GM19452 (cell line): ENCODE measurements at regions not wholly inside any gene's neighbourhood (a gene's known extent, or its start where the extent isn't known, plus 50 kb on each side); places are given as distances from the start of the nearest gene placed in this dataset.

Experiments used
- ATAC-seq: cut with Tn5 transposase; IDR thresholded peaks from one replicate; pipeline ENCODE4 v1.9.1; 2021; ENCODE audit not compliant: unreplicated experiment

DNA sequence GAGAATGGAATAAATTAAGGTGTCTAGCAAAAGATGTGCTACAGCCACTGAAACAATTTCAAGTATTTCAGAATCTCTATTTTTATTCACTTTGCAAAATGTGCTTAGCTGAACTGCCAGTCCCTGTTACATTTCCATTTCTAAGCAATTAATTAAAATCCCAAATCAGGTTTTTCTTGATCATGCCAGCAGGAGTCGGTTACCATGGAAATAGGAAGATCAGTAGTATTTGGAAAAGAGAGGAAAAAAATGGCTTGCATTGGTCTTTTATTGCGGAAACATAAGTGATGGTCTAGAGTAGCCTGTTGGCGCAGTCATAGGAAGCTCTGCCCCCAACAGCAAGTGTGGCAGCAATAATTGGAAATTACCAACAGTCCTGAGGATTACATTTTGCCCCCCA is 867.1 kb downstream of the GATA3 start:
- no peak for ATAC-seq

DNA sequence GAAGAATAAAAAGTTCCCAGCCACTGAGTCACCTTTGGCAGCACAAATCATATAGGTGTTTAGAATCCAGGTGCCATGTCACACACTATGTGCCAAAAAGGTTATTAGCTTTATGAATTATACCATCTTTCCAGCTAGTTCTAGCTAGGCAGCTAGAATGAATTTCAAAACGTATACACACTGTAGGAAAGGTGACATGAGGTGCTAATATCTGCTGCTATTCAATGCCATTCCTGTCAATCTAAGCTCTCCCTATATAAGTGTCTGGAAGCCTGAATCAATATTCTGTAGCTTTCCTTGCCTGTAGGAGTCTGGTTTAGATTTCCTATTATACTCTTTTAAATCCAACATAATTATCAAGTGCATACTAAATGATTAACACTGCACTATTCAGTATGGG is 868.6 kb downstream of the GATA3 start:
- no peak for ATAC-seq

DNA sequence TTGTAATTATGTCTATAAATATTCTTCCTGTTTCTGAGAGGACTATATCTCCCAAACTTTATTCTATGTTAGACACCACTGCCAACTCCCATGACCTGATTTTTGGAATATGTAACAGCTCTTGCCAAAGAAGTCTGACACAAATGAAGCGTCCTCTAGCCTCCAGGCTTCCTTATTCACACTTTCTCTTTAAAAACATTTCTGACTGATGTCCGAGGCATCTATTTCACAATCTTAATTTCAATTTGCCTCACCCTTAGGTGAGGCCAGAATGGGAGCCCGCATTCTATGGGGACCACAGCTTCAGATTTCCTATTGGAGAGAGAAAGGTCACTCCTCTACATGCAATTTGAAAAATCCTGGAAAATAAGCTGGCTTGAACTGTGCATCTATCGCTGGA is 873.2 kb downstream of the GATA3 start:
- no peak for ATAC-seq

DNA sequence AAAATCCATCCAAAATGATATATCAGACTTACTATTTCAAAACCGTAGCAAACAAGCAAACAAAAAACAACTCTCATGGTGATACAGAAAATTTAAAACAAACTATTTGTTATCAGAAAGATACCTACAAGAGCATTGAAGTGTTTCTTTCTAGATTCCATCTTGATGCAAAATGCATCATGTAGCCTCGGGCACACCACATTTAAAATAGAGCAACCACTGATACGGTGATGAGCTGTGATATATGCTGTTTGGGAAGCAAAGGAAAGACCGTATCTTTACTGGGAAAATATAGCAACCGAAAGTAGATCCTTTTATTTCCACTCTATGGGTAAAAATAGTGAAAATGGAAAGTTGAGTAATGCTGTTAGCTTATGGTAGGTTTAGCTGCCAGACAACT is 892.0 kb downstream of the GATA3 start:
- ATAC-seq = no peak

DNA sequence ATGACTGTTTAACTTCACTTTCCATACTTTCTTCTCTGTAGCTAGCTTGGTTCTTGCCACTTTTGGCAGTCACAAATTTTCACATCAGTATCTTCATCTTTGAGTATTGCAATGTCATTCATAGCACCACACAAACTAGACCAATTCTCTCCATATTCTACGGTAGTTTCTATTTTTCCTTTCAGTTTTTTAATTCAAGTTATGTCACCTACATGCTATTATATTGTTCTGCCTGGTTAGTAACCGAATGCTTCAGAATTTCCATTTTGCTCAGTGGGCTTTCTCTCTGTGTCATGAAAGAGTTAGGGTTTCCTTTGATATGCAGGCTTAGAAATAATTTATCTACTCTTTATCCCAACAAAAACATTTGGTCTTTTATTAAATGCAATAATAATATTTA is 896.5 kb downstream of the GATA3 start:
- no peak for ATAC-seq

DNA sequence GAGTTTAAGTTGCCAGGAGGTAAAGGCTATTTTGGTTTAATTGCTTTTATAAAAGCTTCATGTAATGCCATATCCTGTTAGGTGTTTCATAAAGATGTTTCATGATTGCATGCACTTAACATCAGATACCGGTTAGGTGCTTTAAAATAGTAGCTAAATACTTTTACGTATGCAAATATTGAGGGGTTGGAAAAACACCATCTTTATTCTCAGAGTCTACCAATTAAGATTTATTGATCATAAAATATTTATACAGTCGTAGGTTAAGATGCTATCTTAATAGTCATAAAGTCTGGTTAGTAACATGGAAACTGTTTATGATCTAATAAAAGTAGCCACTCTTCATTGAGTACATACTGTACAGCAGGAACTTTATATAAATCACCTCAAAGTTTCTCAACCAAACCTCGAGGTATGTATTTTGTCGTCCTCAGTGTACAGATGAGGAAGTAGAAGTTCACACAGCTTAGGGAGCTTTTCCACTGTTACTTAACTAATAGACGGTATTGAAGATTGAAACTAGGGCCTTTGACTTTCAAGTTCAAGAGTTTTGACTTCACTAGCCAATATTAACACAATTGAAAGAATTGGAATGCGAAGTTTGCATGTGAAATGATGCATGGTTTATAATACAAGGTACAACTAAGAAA is 897.1 kb downstream of the GATA3 start:
- no peak for ATAC-seq

DNA sequence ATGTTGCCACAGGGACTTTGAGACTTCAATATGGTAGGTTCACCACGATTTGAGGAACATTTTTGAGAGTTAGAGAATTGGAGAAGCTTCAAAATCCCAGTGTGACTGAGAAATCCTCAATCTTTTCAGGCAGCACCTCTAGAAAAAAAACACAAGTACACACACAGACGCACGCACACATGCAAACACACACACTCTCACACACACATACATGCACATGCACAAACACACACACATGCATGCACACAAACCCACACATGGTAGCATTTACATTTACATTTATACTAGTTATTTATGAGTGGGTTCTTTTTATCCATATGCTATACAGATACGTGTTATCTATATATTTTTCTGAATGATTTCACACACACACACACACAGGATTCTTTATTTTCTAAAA is 901.9 kb downstream of the GATA3 start:
- ATAC-seq = no peak

DNA sequence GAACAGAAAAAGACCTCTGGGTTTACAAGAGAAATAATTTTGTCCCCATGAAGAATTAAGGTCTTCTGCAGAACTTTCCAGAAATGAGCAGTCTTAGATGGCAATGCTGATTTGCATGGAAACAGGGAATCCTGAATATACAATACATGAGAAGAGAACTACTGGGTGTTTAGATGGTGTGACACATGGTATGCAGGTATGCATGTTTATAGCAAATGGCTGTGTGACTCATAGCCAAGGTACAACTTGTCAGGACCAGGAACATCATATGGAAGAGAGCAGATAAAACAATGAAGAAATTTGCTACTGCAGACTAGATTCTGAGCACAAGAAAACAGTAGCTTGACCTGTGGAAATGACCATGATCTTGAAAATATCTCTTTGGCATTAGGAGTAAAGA is 907.8 kb downstream of the GATA3 start:
- ATAC-seq = no peak

DNA sequence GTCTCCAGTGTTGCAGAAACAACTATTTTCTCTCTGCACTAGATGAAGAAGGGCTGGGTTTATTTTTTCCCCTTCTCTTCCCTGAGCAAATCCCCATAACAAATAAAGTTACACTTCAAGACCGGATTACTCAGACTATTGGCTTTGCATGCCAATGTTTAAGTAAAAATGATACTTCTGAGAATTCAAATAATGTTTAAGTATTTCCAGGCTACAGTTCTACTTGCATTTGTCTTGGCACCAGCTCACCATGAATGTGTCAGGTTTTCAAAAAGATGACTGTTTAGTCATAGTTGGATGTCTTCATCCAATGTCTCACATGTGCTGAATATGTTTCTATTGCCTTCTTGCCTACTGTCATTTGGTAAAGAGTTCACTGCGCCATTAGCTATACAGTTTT is 912.6 kb downstream of the GATA3 start:
- no peak for ATAC-seq

DNA sequence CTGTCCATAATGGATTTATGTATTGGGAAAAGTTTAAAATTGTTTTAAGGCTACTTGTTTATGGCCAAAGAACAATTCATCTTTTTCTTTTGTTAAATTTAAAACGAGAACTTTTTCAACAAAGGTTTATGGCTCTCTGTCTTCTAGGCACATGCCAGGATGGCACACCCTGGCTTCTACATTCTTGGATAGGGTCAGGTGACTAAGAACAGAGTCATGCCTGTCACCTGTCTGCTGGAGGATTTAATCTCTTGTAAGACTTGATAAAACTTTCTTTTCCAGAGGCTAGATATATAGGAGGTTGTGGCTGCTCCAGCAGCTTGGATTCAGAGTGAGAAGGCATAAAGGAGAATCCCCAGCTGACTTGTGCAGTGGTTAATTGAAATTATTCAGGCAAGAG is 915.4 kb downstream of the GATA3 start:
- ATAC-seq = no peak

DNA sequence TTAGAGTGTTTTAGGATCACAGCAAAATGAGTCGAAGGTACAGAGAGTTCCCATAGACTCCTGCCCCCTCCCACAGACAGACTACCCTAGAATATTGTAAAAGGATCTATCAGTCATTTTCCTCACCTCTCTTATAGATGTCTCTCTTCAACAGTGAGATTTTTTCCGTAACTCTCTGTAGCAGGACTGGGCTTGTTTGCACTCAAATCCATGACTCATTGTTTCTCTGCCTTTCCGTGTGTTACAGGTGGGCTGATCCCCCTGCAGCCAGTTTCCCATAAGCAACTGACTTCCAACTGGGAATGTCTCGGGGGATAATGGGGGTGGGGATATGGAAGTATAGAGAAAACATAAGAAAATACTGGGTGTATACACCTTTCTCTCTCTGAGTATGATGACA is 921.0 kb downstream of the GATA3 start:
- no peak for ATAC-seq

DNA sequence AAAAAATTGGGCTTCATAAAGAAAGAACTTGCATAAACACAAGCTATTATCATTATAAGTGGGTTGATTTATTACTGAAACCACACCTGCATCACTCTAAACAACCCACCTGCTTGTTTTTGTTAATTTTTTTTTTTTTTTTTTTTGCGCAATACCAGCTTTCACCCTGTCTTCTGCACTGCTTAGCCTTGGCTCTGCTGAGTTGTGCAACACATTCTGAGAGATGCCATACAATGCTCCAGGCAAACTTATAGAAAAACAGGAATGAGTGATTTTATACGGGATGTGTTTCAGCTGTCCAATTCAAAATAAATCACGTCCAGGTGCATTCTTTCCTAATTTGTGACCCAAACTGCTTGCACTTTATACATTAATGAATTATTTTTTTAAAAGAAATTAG is 923.6 kb downstream of the GATA3 start:
- ATAC-seq = no peak

DNA sequence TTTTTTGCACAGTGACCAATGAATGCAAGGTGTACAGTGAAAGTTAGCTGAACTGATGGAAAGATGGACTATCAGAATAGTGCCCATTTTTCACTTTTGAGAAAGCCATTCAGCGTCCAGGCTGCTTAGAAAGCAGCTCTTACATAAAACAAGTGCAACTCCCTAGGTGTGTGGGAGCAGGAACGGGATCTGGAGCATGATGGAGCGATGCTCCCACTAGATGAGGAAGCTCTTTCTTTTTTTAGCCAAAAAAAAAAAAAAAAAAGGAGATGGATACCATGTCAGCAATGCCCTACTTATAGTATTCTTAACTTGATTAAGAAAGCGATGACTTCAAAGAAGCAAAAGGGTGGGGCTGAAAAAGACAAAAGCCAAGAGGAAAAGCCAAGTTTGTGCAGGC is 925.5 kb downstream of the GATA3 start:
- no peak for ATAC-seq

DNA sequence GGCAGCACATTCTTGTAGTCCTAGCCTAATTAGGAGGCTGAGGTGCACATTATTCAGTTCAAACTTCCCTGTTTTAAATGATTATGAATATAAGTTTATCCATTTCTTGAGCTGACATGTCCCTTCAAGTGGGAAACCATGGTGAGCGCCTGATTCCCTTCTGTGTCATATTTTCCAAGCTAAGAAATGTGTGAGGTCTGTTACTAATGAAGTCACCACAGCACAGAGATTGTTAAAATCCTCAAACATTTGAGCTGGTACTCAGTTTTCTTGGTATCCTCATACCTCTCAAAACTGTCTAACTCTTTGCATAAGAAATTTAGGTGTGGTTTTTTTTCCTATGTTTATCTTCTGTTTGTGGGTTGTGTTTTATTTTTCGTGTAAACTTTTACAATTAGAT is 926.8 kb downstream of the GATA3 start:
- ATAC-seq = no peak

DNA sequence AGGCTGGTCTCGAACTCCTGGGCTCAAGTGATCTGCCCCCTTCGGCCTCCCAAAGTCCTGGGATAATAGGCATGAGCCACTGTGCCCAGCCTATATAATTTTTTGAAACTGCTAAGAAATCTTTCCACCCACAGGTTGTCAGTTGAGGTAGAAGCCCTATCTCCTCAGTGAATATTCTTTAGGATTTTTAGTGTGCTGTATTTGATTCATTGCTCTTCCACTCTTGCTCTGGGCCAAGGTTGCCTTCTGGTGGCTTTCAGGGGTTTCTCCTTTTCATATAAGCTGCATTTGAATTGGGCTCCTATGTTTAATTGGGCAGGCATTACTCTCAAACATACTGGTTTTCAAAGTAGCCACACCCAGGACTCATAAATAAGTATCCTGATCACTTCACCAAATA is 931.2 kb downstream of the GATA3 start:
- no peak for ATAC-seq

DNA sequence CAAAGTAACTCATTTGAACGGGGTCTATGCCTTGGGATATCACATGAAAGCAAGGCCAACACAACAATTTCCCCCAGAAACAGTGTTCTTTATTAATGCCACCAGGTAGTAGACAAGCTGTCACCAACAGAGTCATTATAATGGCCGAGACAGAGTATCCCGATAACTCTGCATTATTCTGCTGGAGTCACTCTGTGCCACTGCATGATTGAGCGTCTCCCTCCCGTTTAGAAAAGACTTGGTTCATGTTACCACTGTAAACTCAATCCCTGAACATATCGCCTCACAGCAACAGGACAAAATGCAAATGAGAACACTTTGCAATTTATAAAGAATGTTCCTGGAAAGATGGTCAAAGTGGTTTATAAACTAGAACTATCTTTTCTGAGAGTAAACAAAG is 932.5 kb downstream of the GATA3 start:
- no peak for ATAC-seq

DNA sequence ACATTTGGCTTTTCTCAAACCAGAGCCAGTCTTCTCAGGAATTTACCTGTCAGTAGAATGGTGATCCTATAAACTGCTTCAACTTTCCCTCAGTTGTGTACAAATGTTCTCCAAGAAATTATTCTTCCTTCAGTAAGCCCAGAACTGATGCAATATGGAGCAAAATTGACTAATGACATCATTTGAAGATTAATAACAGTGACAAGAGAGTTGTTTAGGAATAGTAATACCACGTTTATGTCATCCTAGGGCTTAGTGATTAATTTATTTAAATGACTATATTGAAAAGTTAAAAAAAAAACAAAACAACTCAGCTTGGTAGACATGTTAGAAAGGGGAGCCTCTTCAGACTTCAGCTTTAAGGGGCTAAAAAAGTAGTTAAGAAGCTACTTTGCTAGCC is 933.2 kb downstream of the GATA3 start:
- no peak for ATAC-seq

DNA sequence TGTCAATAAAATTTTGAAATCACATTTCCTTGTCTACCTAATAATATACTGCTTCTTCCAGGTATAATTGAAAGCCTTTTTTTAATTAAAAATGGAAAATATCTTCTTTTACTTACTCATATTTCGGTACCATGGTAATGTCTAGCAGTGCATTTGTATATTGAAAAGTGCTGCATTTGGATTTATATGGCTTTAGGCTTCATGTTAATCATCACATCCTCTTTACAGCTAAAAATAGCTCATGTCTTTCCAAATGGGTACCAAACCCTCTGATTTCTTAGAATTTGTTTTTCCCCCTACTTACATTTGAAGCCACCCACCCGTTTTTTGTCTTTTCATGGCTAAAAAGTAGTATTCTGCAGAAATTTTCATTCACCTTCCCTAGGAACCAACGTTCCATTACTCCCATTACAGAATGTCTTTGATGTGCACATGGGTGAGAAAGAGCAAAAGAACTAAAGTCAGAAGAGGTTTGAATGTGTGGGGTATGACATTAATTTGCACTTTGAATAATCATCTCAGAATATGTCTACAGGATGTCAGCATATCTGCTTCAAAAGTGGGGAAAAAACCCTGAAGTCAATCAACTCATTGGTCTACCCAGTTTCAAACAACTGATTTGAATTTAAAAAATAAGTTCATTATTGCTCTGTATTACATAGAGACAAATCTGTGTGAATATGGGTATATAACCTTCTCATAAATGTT is 935.9 kb downstream of the GATA3 start:
- ATAC-seq = no peak

DNA sequence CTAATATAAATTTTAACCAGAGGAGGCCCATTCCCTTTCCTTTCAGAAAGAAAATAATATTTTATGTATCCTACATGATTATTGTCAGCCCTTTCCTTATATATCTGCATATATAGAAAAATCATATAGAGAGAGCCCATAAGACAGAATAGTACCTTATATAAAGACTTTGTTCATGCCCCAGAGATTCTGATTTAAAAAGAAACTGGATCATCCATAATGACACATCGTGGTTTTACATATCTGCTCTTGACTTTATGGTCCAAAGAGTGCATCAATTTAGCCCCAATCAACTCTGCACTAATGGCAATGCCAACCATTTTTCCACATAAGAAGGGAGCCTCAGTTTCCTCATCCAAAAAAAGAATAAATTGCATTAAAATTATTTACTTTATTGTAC is 937.5 kb downstream of the GATA3 start:
- ATAC-seq = no peak

DNA sequence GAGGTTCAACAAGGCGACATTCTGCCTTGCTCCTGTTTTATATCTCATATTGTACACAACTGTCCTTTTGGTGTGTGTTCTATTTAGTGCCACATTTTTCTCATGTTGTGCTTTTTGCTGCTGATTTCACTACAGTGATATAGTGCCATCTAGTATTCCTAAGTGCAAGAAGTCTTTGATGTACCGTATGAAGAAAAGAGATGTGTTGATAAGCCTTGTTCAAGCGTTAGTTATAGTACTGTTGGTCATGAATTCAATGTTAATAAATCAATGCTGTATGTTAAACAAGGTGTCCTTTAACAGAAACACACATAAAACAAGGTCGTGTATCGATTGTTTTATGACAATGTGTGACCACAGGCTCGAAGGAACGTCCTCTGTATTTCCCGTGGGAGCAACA is 939.4 kb downstream of the GATA3 start:
- ATAC-seq = no peak

DNA sequence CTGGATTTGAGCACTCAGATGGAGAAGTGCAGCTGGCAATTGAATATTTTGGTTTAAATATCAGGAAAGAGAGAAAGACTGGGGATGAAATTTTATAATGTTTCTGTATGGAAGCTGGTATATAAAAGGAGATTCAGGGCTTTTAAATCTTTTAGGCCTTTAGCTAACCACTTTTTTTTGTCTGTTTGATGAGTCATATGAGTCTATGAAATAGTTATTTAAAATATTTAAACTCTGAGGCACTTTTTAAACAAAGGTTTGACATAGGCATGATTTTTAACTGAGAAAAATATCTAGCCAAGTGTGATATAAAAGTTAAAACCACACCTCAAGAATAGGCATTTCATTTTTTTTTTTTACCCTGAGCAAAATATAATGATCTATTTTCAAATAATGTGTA is 944.3 kb downstream of the GATA3 start:
- ATAC-seq = no peak

DNA sequence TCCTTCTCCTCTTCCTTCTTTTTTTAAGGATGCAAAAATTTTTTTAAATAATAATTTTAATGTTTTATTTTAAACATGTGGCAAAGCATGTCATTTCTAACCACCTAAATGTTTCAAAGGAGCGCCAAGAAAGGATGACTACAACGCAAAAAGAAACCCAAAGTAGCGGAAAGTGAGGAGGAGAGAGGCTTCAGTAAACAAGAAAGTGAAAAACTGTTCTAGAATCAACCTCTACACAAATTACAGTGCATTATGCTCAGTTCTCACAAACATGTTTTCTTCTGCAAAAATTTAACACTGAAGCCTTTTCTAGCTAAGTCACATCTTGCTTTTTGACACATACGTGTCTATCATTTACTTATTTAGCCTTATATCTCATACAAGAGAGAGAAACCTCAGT is 948.6 kb downstream of the GATA3 start:
- no peak for ATAC-seq

DNA sequence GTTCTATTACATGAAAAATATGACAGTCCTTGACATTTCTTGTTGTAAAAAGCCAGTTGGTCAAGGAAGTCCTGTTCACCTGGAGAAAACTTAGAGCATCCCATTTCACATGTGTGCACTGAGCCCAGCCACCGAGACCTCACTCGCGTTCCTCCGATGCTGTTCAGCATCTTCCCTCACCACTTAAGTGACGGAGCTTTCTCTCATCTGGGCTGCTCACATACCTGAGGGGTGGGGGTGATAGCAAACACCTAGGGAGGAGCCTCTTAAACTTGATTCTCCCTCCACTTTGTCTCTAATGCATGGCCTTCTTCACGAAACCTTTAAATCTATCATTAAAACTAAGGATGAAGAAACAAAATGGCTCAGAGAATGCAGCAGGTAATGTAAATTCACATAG is 950.2 kb downstream of the GATA3 start:
- ATAC-seq = no peak
